H1 (cell line): ENCODE measurements at regions not wholly inside any gene's neighbourhood (a gene's known extent, or its start where the extent isn't known, plus 50 kb on each side); places are given as distances from the start of the nearest gene placed in this dataset.

ENCODE experiments used
- CTCF ChIA-PET: fragments of 300-600 bp; sonication (Branson Sonifier 250); formaldehyde crosslinking; loops from one replicate; lab custom pipeline; 2021; ENCODE audit not compliant: partially characterized antibody; lab: Charles Lee
- POLR2A ChIA-PET: fragments of 300-600 bp; sonication (Branson Sonifier 250); formaldehyde crosslinking; loops from one replicate; lab custom pipeline; 2021; ENCODE audit warnings: inconsistent platforms; ENCODE audit not compliant: partially characterized antibody; lab: Charles Lee
- DNase-seq, 2 experiments: peaks; one replicate each; pipeline versions ENCODE4 v3.0.0 to v3.0.0-alpha.2; 2010 to 2022; ENCODE audit warnings: low spot score in 2 of 2, low read depth in 1 of 2, mixed read lengths in 1 of 2
- FAIRE-seq: peaks from 2 replicates; lab custom pipeline; 2011; peaks lifted over from hg19 to GRCh38; lab: Jason Lieb, UNC
- H2AFZ ChIP-seq: 2 replicates; pipeline ENCODE4 v1.8.1; 2012; ENCODE audit warnings: low read length, inconsistent platforms
- H2AK5ac ChIP-seq: 2 replicates; pipeline ENCODE4 v1.6.1; 2013; ENCODE audit warnings: low read depth, low read length
- H2BK120ac ChIP-seq: replicated peaks from 2 replicates; pipeline ENCODE3; 2013; ENCODE audit warnings: low read depth, low read length, inconsistent platforms
- H2BK12ac ChIP-seq: 2 replicates; pipeline ENCODE4 v1.6.1; 2013; ENCODE audit warnings: low read depth, low read length
- H2BK15ac ChIP-seq: 2 replicates; pipeline ENCODE4 v1.6.1; 2013; ENCODE audit warnings: low read length
- H2BK20ac ChIP-seq: 2 replicates; pipeline ENCODE4 v1.6.1; 2013; ENCODE audit warnings: low read length
- H2BK5ac ChIP-seq: 2 replicates; pipeline ENCODE4 v1.6.1; 2013; ENCODE audit warnings: low read depth, low read length
- H3K14ac ChIP-seq: 2 replicates; pipeline ENCODE4 v1.6.1; 2013; ENCODE audit warnings: inconsistent platforms; ENCODE audit not compliant: insufficient read length
- H3K18ac ChIP-seq: 2 replicates; pipeline ENCODE4 v1.6.1; 2013; ENCODE audit warnings: low read length; ENCODE audit errors: extremely low read depth
- H3K23ac ChIP-seq: 2 replicates; pipeline ENCODE4 v1.6.1; 2013; ENCODE audit warnings: inconsistent platforms; ENCODE audit not compliant: insufficient read length
- H3K23me2 ChIP-seq: 2 replicates; pipeline ENCODE4 v1.6.1; 2013; ENCODE audit warnings: low read depth, low read length
- H3K27ac ChIP-seq: 2 replicates; pipeline ENCODE4 v1.6.1; 2011; ENCODE audit warnings: low read depth, low read length, inconsistent platforms
- H3K27me3 ChIP-seq, 4 experiments: replicated peaks in 1 of 4; 1 replicate in 1 of 4; 2 replicates in 3 of 4; pipeline versions ENCODE4 v1.6.1 to v1.8.1; 2011 to 2013; ENCODE audit warnings: low read length in 3 of 4, mild to moderate bottlenecking in 3 of 4, inconsistent platforms in 2 of 4, mixed read lengths in 2 of 4, moderate library complexity in 1 of 4; ENCODE audit not compliant: control insufficient read depth in 3 of 4, insufficient read depth in 3 of 4; ENCODE audit errors: extremely low read depth in 1 of 4
- H3K36me3 ChIP-seq, 4 experiments: 2 replicates each; pipeline versions ENCODE4 v1.6.1 to v1.8.1; 2011 to 2013; ENCODE audit warnings: mild to moderate bottlenecking in 4 of 4, low read length in 3 of 4, moderate library complexity in 2 of 4, control low read depth in 1 of 4, inconsistent platforms in 1 of 4; ENCODE audit not compliant: insufficient read depth in 4 of 4, control insufficient read depth in 2 of 4
- H3K4ac ChIP-seq: replicated peaks from 2 replicates; pipeline ENCODE3; 2013; ENCODE audit warnings: low read length, low read depth, mixed read lengths, inconsistent platforms; ENCODE audit not compliant: insufficient read length
- H3K4me1 ChIP-seq, 4 experiments: replicated peaks in 1 of 4; 1 replicate in 1 of 4; 2 replicates in 3 of 4; pipeline versions ENCODE4 v1.6.1 to v1.8.1; 2011 to 2013; ENCODE audit warnings: low read length in 3 of 4, inconsistent platforms in 2 of 4, mixed read lengths in 1 of 4; ENCODE audit not compliant: insufficient read depth in 4 of 4, control insufficient read depth in 3 of 4
- H3K4me2 ChIP-seq, 2 experiments: 2 replicates each; pipeline versions ENCODE4 v1.6.1 to v1.8.1; 2011 to 2013; ENCODE audit warnings: low read depth in 2 of 2, low read length in 2 of 2, control low read depth in 1 of 2, inconsistent platforms in 1 of 2, mild to moderate bottlenecking in 1 of 2; ENCODE audit not compliant: insufficient read depth in 1 of 2
- H3K4me3 ChIP-seq, 4 experiments: fragments of 200-600, 300-600 bp in 1 of 4; sonication (generic), shearing (Covaris generic), sonication (Bioruptor Twin) in 1 of 4; 2 replicates each; pipeline versions ENCODE4 v1.5.1 to v1.8.1; 2011 to 2016; ENCODE audit warnings: low read length in 4 of 4, low read depth in 3 of 4, control low read depth in 2 of 4, inconsistent platforms in 2 of 4, mild to moderate bottlenecking in 2 of 4, mixed read lengths in 1 of 4, moderate library complexity in 1 of 4; ENCODE audit not compliant: insufficient read depth in 2 of 4; ENCODE audit errors: extremely low read depth in 1 of 4
- H3K56ac ChIP-seq: replicated peaks from 2 replicates; pipeline ENCODE3; 2013; ENCODE audit warnings: low read depth, mild to moderate bottlenecking, mixed read lengths, low read length, inconsistent platforms; ENCODE audit not compliant: insufficient read length
- H3K79me1 ChIP-seq: 2 replicates; pipeline ENCODE4 v1.6.1; 2013; ENCODE audit warnings: low read depth, low read length, control low read depth
- H3K79me2 ChIP-seq, 2 experiments: 2 replicates each; pipeline versions ENCODE4 v1.6.1 to v1.8.1; 2012 to 2013; ENCODE audit warnings: low read length in 2 of 2, mild to moderate bottlenecking in 2 of 2, inconsistent platforms in 1 of 2; ENCODE audit not compliant: insufficient read depth in 2 of 2, control insufficient read depth in 1 of 2
- H3K9ac ChIP-seq, 4 experiments: replicated peaks in 1 of 4; 1 replicate in 1 of 4; 2 replicates in 3 of 4; pipeline versions ENCODE4 v1.6.1 to v1.8.1; 2011 to 2013; ENCODE audit warnings: low read depth in 3 of 4, low read length in 3 of 4, control low read depth in 2 of 4, mild to moderate bottlenecking in 2 of 4, moderate library complexity in 2 of 4, inconsistent platforms in 1 of 4; ENCODE audit errors: extremely low read depth in 1 of 4
- H3K9me3 ChIP-seq, 2 experiments: 2 replicates each; pipeline versions ENCODE4 v1.6.1 to v1.8.1; 2012 to 2013; ENCODE audit warnings: mild to moderate bottlenecking in 2 of 2, moderate library complexity in 2 of 2, control low read depth in 1 of 2, inconsistent platforms in 1 of 2, low read depth in 1 of 2, low read length in 1 of 2, mixed read lengths in 1 of 2; ENCODE audit not compliant: insufficient read depth in 2 of 2
- H4K20me1 ChIP-seq, 2 experiments: replicated peaks in 1 of 2; 2 replicates each; pipeline versions ENCODE3 to v1.8.1; 2011 to 2013; ENCODE audit warnings: inconsistent platforms in 2 of 2, low read length in 2 of 2, mild to moderate bottlenecking in 1 of 2; ENCODE audit not compliant: insufficient read depth in 2 of 2, control insufficient read depth in 1 of 2
- H4K5ac ChIP-seq: 2 replicates; pipeline ENCODE4 v1.6.1; 2013; ENCODE audit warnings: low read length, low read depth, mixed read lengths, inconsistent platforms; ENCODE audit not compliant: insufficient read length
- H4K8ac ChIP-seq: 2 replicates; pipeline ENCODE4 v1.8.0; 2013; ENCODE audit warnings: mild to moderate bottlenecking, moderate library complexity, low read length, inconsistent platforms; ENCODE audit not compliant: insufficient read depth; ENCODE audit errors: extremely low read depth
- H4K91ac ChIP-seq: replicated peaks from 2 replicates; pipeline ENCODE3; 2013; ENCODE audit warnings: low read length, mixed read lengths, inconsistent platforms; ENCODE audit not compliant: insufficient read length
- CBX8 ChIP-seq: fragments of 300-800, 300-1000 bp; sonication (generic); IDR thresholded peaks from 2 replicates; pipeline ENCODE4 v1.7.1; 2016; ENCODE audit warnings: low read depth, low read length, borderline replicate concordance
- EGR1 ChIP-seq: IDR thresholded peaks from 2 replicates; pipeline ENCODE4 v1.6.1; 2011; ENCODE audit warnings: low read depth, low read length, borderline replicate concordance
- FOSL1 ChIP-seq: IDR thresholded peaks from 2 replicates; pipeline ENCODE4 v1.6.1; 2011; ENCODE audit warnings: mild to moderate bottlenecking, low read depth, low read length, moderate library complexity; ENCODE audit not compliant: insufficient read depth
- KDM1A ChIP-seq: fragments of 200-600, 300-600 bp; sonication (generic); IDR thresholded peaks from 2 replicates; pipeline ENCODE4 v1.7.1; 2016; ENCODE audit warnings: mild to moderate bottlenecking, low read length, borderline replicate concordance
- KDM4A ChIP-seq: IDR thresholded peaks from one replicate; pipeline ENCODE4 v1.7.1; 2012; ENCODE audit warnings: low read depth, mild to moderate bottlenecking, moderate library complexity, low read length, inconsistent platforms; ENCODE audit not compliant: severe bottlenecking
- KDM5A ChIP-seq: fragments of 200-600 bp; IDR thresholded peaks from 2 replicates; pipeline ENCODE4 v1.7.1; 2012; ENCODE audit warnings: mild to moderate bottlenecking, low read length, inconsistent platforms, mixed read lengths
- NANOG ChIP-seq: IDR thresholded peaks from 2 replicates; pipeline ENCODE4 v1.6.1; 2011; ENCODE audit warnings: low read length, low read depth, mild to moderate bottlenecking, inconsistent platforms; ENCODE audit not compliant: insufficient read depth, poor library complexity, severe bottlenecking
- NRF1 ChIP-seq: IDR thresholded peaks from 2 replicates; pipeline ENCODE4 v1.6.1; 2011; ENCODE audit warnings: mild to moderate bottlenecking, low read depth, low read length, improper control_type of control experiment
- POLR2A ChIP-seq, 2 experiments: IDR thresholded peaks; 1 replicate in 1 of 2; 2 replicates in 1 of 2; pipeline ENCODE4 v1.6.1; 2011; ENCODE audit warnings: low read depth in 2 of 2, low read length in 2 of 2, mild to moderate bottlenecking in 2 of 2; ENCODE audit errors: control extremely low read depth in 1 of 2
- POU5F1 ChIP-seq: IDR thresholded peaks from 2 replicates; pipeline ENCODE4 v1.6.1; 2011; ENCODE audit warnings: low read depth, mild to moderate bottlenecking, low read length, moderate library complexity
- SAP30 ChIP-seq: fragments of 300-600 bp; sonication (generic); IDR thresholded peaks from 2 replicates; pipeline ENCODE4 v1.7.1; 2012; ENCODE audit warnings: low read length, moderate library complexity, mild to moderate bottlenecking, inconsistent platforms; ENCODE audit not compliant: insufficient read depth, insufficient replicate concordance
- SUZ12 ChIP-seq: fragments of 200-600 bp; sonication (generic); IDR thresholded peaks from 2 replicates; pipeline ENCODE4 v1.6.1; 2012; ENCODE audit warnings: mild to moderate bottlenecking, inconsistent platforms, low read length, moderate library complexity, mixed read lengths
- TEAD4 ChIP-seq: IDR thresholded peaks from 2 replicates; pipeline ENCODE4 v1.6.1; 2012; ENCODE audit warnings: low read depth, low read length, inconsistent platforms, mixed read lengths
- WGBS, 2 experiments: shearing (Covaris generic) in 1 of 2; methylation state at CpG; one replicate each; pipeline versions ENCODE4 v1.1.6 to v1.1.7; 2013 to 2015; ENCODE audit warnings: low lambda C conversion rate in 2 of 2, mixed read lengths in 2 of 2, inconsistent platforms in 1 of 2, low coverage in 1 of 2, missing lambda C conversion rate in 1 of 2; ENCODE audit not compliant: insufficient replicate concordance in 2 of 2, insufficient coverage in 1 of 2, insufficient read length in 1 of 2; ENCODE audit errors: extremely low coverage in 1 of 2, missing lambda C conversion rate in 1 of 2; 5-methylcytosine and 5-hydroxymethylcytosine counted together
- TF ChIP-seq, protein P1 (sequence below): IDR thresholded peaks from 2 replicates; pipeline ENCODE4 v1.6.1; 2012; ENCODE audit warnings: inconsistent platforms

DNA sequence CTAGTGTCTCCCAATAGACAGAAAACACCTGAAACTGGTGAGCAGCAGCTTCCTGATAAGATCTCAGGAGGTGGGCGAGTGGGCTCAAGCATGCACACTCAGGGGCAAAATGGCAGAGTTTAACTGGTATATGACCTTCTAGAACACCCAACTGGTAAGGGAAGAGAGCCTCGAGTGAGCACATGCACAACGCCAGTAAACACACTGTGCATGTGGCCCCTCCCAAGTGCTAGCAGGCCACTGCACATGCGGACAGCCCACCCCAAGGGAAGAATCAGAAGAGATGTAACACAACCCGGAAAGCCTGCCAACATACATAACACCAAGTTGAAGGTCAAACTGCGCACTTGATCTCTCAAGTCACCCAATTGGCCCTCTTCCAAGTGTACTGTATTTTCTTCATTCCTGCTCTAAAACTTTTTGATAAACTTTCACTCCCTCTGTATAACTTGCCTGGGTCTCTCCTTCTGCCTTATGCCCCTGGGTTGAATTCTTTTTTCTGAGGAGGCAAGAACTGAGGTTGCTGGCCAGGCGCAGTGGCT, 138.2 kb downstream of the GLUL start:
- H2BK20ac ChIP-seq, result no peak overlapping the region
- no peak overlapping the region for H2AFZ ChIP-seq
- H3K23ac ChIP-seq, result no peak overlapping the region
- no peak overlapping the region for H3K27ac ChIP-seq
- H3K79me1 ChIP-seq, result no peaks in the 10 kb centered on the region
- H3K27me3 ChIP-seq, result no peaks in the 10 kb centered on the region
- FAIRE-seq, result no peak
- H3K4ac ChIP-seq, result no peak overlapping the region
- ChIA-PET CTCF (no interaction called here), POLR2A (no interaction called here)
- H2BK120ac ChIP-seq, result no peak overlapping the region
- no peak overlapping the region for H4K5ac ChIP-seq
- H2AK5ac ChIP-seq, result no peak overlapping the region
- no peak overlapping the region for H2BK5ac ChIP-seq
- no peaks in the 10 kb centered on the region for H3K4me1 ChIP-seq
- no peak overlapping the region for H3K9ac ChIP-seq
- H4K91ac ChIP-seq, result no peak overlapping the region
- H3K56ac ChIP-seq, result no peak overlapping the region
- H3K79me2 ChIP-seq, result no peaks in the 10 kb centered on the region
- no peak for TF ChIP-seq NANOG
- no peak for TF ChIP-seq KDM4A
- TF ChIP-seq TEAD4, result no peak
- no peak for TF ChIP-seq CBX8
- no peak for TF ChIP-seq KDM1A
- no peak for TF ChIP-seq EGR1
- no peak for TF ChIP-seq POLR2A (IDR thresholded peaks at IDR 0.05; ENCODE audit: control extremely low read depth in 1 of 2, low read depth in 2 of 2, low read length in 2 of 2)
- TF ChIP-seq, protein P1, sequence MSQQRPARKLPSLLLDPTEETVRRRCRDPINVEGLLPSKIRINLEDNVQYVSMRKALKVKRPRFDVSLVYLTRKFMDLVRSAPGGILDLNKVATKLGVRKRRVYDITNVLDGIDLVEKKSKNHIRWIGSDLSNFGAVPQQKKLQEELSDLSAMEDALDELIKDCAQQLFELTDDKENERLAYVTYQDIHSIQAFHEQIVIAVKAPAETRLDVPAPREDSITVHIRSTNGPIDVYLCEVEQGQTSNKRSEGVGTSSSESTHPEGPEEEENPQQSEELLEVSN, result no peak
- TF ChIP-seq POU5F1, result no peak
- no peak for TF ChIP-seq SAP30
- no peak for TF ChIP-seq KDM5A
- TF ChIP-seq SUZ12, result no peak
- no peak for TF ChIP-seq FOSL1
- TF ChIP-seq NRF1, result no peak
- no peak overlapping the region for H3K4me2 ChIP-seq
- no peak overlapping the region for H3K14ac ChIP-seq
- H3K4me3 ChIP-seq, result no peak overlapping the region
- no peak overlapping the region for H4K8ac ChIP-seq
- no peak overlapping the region for H2BK15ac ChIP-seq
- H3K18ac ChIP-seq, result no peak overlapping the region
- DNase-seq, result no peak
- WGBS, 2 experiments, result 94% methylated on average over 7 of the region's 7 CpGs; no CpG with 5 or more reads in 1 of the 2 experiments
- no peaks in the 10 kb centered on the region for H3K23me2 ChIP-seq
- H2BK12ac ChIP-seq, result no peak overlapping the region
- no peaks in the 10 kb centered on the region for H4K20me1 ChIP-seq
- no peaks in the 10 kb centered on the region for H3K36me3 ChIP-seq
- no peaks in the 10 kb centered on the region for H3K9me3 ChIP-seq
